DOHH2 (cell line): ENCODE measurements at regions not wholly inside any gene's neighbourhood (a gene's known extent, or its start where the extent isn't known, plus 50 kb on each side); places are given as distances from the start of the nearest gene placed in this dataset.
A peak's percentile ranks its signal among the peaks of the same experiment; 100 is the strongest.

Experiments
- H3F3A ChIP-seq: fragments of 200-600 bp; sonication (generic), shearing (Covaris generic); 2 replicates; pipeline ENCODE4 v1.6.0; 2016; ENCODE audit warnings: antibody characterized with exemption, mild to moderate bottlenecking; ENCODE audit not compliant: control insufficient read depth, insufficient read depth
- H3K27ac ChIP-seq: fragments of 200-600 bp; sonication (generic); 2 replicates; pipeline ENCODE4 v1.5.1; 2014; ENCODE audit warnings: low read depth, mild to moderate bottlenecking, low read length, moderate library complexity
- H3K27me3 ChIP-seq: fragments of 200-600 bp; sonication (generic); 2 replicates; pipeline ENCODE4 v1.6.1; 2014; ENCODE audit warnings: mild to moderate bottlenecking, low read length, mixed read lengths; ENCODE audit not compliant: control insufficient read depth
- H3K36me3 ChIP-seq: fragments of 200-600 bp; sonication (generic); 2 replicates; pipeline ENCODE4 v1.6.1; 2014; ENCODE audit warnings: mild to moderate bottlenecking, low read length, moderate library complexity, mixed read lengths; ENCODE audit not compliant: control insufficient read depth
- H3K4me1 ChIP-seq: fragments of 200-600 bp; sonication (generic); 2 replicates; pipeline ENCODE4 v1.6.1; 2014; ENCODE audit warnings: mild to moderate bottlenecking, low read length, mixed read lengths; ENCODE audit not compliant: control insufficient read depth
- H3K4me2 ChIP-seq: fragments of 200-600 bp; sonication (generic); 2 replicates; pipeline ENCODE4 v1.6.0; 2014; ENCODE audit warnings: mild to moderate bottlenecking, low read length, moderate library complexity
- H3K4me3 ChIP-seq: fragments of 200-600 bp; sonication (generic); 2 replicates; pipeline ENCODE4 v1.5.1; 2014; ENCODE audit warnings: mild to moderate bottlenecking, low read length, mixed read lengths
- H3K79me2 ChIP-seq: fragments of 200-600 bp; sonication (generic); 2 replicates; pipeline ENCODE4 v1.6.1; 2014; ENCODE audit warnings: mild to moderate bottlenecking, low read length, mixed read lengths; ENCODE audit not compliant: control insufficient read depth
- H3K9me2 ChIP-seq: fragments of 200-600 bp; sonication (generic); replicated peaks from 2 replicates; pipeline ENCODE4 v1.6.1; 2014; ENCODE audit warnings: mild to moderate bottlenecking, low read length, mixed read lengths; ENCODE audit not compliant: control insufficient read depth
- H3K9me3 ChIP-seq: fragments of 200-600 bp; sonication (generic); 2 replicates; pipeline ENCODE4 v1.6.1; 2014; ENCODE audit warnings: antibody characterized with exemption, low read length, mixed read lengths; ENCODE audit not compliant: control insufficient read depth, insufficient read depth
- H4K20me1 ChIP-seq: fragments of 200-600 bp; sonication (generic); 2 replicates; pipeline ENCODE4 v1.6.0; 2014; ENCODE audit warnings: low read depth, mild to moderate bottlenecking, antibody characterized with exemption, low read length, moderate library complexity; ENCODE audit not compliant: control insufficient read depth, insufficient read depth
- CTCF ChIP-seq: fragments of 200-600 bp; sonication (generic); IDR thresholded peaks from one replicate; pipeline ENCODE4 v1.5.1; 2014; ENCODE audit warnings: antibody characterized with exemption, mild to moderate bottlenecking, low read depth, low read length; ENCODE audit not compliant: poor library complexity, severe bottlenecking
- EZH2phosphoT487 ChIP-seq: fragments of 200-600 bp; sonication (generic); IDR thresholded peaks from 2 replicates; pipeline ENCODE4 v1.6.1; 2017; ENCODE audit warnings: borderline replicate concordance, mild to moderate bottlenecking, antibody characterized with exemption, low read length, moderate library complexity, mixed read lengths

GRCh38 chr3:31213869-31214486 lies 318.7 kb upstream of the STT3B start:
- Histone ChIP-seq H3K9me3 (no peaks in the 10 kb centered on the region), H3F3A (no peaks in the 10 kb centered on the region), H3K36me3 (no peaks in the 10 kb centered on the region), H3K4me2 (peak overlapping the region; percentile 47), H4K20me1 (no peaks in the 10 kb centered on the region), H3K4me1 (peaks cover 29% of the 10 kb centered on the region), H3K4me3 (peak overlapping the region; percentile 30), H3K9me2 (no peaks in the 10 kb centered on the region), H3K27me3 (no peaks in the 10 kb centered on the region), H3K79me2 (no peaks in the 10 kb centered on the region), H3K27ac (peak overlapping the region; percentile 21; the same call in 1 of the 2 replicates)
- TF ChIP-seq EZH2phosphoT487 (no peak), CTCF (no peak)

GRCh38 chr3:31218082-31218481 lies 314.6 kb upstream of the STT3B start:
- no peaks in the 10 kb centered on the region for H4K20me1 ChIP-seq
- no peak overlapping the region for H3K27ac ChIP-seq
- TF ChIP-seq CTCF: no peak
- no peak for TF ChIP-seq EZH2phosphoT487
- no peaks in the 10 kb centered on the region for H3K36me3 ChIP-seq
- H3K9me2 ChIP-seq: no peaks in the 10 kb centered on the region
- no peak overlapping the region for H3K4me3 ChIP-seq
- H3K4me2 ChIP-seq: no peak overlapping the region
- peaks cover 54% of the 10 kb centered on the region for H3K4me1 ChIP-seq
- no peaks in the 10 kb centered on the region for H3K27me3 ChIP-seq
- no peaks in the 10 kb centered on the region for H3F3A ChIP-seq
- no peaks in the 10 kb centered on the region for H3K79me2 ChIP-seq
- no peaks in the 10 kb centered on the region for H3K9me3 ChIP-seq

GRCh38 chr3:31219131-31219843 lies 313.4 kb upstream of the STT3B start:
- Histone ChIP-seq H3K4me3 (no peak overlapping the region), H3K9me2 (no peaks in the 10 kb centered on the region), H4K20me1 (no peaks in the 10 kb centered on the region), H3K27ac (no peak overlapping the region), H3K4me1 (peaks cover 53% of the 10 kb centered on the region), H3K27me3 (no peaks in the 10 kb centered on the region), H3K79me2 (no peaks in the 10 kb centered on the region), H3F3A (no peaks in the 10 kb centered on the region), H3K4me2 (peak overlapping the region; percentile 23; the same call in 1 of the 2 replicates), H3K36me3 (no peaks in the 10 kb centered on the region), H3K9me3 (no peaks in the 10 kb centered on the region)
- TF ChIP-seq CTCF: no peak
- TF ChIP-seq EZH2phosphoT487: no peak
